HG03060 (cell line): ENCODE measurements at regions not wholly inside any gene's neighbourhood (a gene's known extent, or its start where the extent isn't known, plus 50 kb on each side); places are given as distances from the start of the nearest gene placed in this dataset.

Experiments used
- ATAC-seq: cut with Tn5 transposase; IDR thresholded peaks from one replicate; pipeline ENCODE4 v1.9.1; 2021; ENCODE audit warnings: low read depth, moderate number of reproducible peaks; ENCODE audit not compliant: unreplicated experiment

DNA sequence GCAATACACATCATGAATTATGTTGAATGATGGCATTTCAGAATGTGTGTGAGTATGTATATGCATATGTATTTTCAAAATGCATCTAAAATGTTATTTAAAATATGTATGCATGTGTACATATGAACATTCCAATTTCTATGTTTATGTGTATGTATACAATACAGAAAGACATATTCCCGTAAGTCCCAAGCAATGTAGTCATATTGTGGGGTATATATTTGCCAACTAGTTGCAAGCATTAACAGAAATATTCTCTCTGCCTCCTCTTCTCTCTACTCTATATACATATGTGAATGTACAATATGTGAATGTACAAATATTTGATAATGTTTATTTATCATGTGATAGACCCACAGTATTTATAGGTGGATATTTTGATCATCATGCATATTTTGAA, 345.8 kb upstream of the ZEB2 start:
- ATAC-seq: no peak

DNA sequence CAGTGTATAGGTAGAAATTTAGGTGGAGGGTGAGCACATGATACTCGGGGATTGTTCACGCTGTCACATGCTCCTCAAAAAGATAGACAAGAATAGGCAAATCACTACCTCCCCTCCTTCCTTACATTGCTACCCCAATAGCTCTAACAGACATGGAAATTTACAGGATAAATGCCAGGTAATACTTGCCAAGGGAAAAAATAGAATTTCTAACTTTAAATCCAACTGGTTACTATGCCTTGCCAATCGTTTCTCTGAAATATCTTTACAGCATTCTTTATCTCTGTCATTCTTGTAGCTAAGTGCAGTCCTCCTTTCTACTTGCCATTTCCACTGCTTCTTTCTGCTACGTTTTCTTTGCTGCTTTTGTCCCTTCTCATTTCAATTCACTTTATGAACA, 339.8 kb upstream of the ZEB2 start:
- ATAC-seq: no peak

DNA sequence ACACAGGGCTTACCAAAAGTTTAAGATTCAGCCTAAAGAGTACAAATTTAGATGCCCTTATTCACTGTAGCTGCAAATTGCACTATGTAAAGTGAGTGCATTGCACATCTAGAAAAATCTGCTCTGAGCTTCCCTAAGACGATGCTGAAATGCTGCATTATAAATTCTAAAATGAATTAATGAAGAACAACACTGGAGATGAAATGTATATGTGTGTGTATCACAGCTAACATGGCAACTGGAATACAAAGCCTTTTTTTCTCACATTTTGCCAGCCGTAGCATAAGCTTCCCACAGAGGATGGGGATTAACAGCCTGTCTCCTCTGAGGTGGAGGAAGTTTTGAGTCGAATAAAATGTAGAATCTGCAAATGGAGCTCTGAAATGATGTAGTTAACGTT, 338.3 kb upstream of the ZEB2 start:
- ATAC-seq: no peak

DNA sequence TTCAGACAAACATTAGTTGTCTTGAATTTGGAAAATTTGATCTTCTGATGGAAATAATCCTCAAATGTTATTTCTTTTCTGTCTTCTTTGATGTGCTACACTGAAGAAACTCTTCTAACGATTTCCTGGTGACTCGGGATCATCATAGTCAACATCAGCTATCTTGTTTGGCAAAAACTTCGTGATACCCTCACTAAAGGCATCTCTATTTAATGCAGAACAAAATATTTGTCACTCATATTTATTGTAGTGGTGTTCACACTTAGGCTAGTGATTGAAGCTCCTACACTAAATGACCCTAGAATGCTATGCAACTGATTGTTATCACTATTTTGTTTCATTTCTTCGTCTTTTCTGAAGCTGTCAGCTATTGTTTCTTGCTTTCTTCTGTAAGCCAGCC, 334.7 kb upstream of the ZEB2 start:
- ATAC-seq: no peak

DNA sequence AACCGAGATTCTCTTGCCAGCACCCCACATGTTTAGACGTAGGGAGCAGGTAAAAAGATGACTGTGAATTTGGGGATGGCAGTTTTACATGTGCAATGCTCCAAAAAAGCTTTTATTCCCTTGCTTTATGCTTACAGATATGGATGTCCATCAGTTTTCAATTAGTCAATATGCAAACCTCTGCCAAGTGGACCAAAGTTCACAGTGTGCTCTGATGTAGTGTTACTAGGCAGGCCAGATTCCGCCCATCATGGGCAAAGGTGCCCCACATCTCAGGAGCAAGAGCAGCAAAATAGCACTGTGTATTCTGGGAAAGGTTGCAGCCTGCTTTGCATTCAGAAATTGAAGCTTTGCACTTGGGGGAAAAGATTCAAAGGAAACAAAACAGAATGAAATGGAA, 329.7 kb upstream of the ZEB2 start:
- ATAC-seq: no peak

DNA sequence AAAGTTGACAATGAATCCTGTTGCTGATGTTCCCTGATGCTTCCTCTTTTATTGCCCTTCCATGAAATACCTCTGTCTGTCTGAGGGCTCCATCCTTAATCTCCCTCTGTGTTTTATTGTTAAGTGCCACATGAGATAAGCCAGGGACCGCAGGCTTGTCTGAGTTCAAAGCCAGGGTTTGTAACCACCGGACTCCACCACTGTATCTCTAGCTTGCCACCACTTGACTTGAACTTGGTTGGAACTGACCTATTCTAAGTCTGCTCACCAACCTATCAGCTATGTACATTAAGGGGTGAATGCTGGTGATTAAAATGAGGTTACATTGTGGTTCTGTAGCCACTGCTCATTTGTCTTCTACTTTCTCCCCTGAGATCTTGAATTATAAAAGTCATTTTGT, 328.5 kb upstream of the ZEB2 start:
- no peak for ATAC-seq

DNA sequence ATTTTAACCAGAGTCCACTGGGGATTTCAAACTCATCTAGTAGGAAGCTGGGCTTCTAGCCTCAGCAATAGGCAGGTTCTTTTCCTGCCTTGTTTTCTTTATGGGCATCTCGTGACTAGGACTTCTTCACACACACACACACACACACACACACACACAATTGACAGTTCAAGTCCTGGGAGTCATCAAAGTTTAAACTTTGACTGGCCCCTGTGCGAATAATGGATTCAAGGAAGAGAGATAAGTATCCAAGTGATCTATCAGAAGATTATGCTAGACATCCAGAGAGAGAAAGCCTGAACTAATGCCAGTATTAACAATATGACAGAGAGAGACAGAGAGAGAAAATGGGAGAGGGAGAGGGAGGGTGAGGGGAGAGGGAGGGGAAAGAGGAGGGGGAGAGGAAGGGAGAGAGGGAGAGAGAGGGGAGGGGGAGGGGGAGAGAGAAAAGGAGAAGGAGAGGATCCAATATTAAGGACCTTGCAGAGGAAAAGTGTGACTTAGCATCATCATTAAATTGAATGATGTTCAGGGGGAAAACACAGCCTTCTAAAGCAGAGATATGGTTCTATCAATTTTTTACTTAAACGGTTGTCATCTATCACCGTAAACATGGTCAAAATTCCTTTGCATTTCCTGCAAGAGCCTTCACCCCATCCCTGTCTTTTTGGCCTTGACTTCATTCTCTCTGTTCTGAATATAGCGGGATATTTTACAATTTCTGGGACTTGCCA, 327.6 kb upstream of the ZEB2 start:
- ATAC-seq: no peak

DNA sequence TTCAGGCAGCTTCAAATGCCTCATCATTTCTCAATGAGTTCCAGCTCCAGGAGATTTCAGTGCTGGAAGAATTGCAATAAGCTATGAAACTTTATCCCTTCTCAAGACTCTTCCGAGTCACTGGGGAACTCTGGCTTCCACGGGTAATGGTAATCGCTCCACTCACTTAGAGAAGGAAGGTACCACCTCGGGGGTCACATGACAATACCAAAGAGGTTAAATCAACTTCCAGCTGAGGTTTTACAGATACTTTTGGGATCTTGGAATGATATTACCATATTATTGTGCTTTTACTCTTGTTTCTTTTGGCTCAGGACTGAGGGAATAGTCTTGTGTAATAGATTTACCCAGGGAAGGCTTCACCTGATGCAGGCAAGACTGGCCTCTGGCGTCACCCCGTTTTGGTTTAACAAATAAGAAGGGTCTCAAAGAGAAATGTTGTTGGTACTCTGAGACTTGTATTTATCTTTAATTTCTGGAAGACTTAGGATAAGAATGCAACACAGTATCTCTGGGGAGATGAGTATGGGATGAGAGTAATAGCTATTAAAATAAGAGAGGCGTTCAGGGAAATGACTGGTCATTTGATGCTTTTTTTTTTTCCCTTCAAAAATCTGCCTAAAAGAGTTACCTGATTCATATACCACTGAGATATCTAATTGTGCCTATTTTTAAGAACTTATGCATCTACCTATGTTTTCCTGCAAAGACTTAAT, 316.9 kb upstream of the ZEB2 start:
- ATAC-seq: no peak

DNA sequence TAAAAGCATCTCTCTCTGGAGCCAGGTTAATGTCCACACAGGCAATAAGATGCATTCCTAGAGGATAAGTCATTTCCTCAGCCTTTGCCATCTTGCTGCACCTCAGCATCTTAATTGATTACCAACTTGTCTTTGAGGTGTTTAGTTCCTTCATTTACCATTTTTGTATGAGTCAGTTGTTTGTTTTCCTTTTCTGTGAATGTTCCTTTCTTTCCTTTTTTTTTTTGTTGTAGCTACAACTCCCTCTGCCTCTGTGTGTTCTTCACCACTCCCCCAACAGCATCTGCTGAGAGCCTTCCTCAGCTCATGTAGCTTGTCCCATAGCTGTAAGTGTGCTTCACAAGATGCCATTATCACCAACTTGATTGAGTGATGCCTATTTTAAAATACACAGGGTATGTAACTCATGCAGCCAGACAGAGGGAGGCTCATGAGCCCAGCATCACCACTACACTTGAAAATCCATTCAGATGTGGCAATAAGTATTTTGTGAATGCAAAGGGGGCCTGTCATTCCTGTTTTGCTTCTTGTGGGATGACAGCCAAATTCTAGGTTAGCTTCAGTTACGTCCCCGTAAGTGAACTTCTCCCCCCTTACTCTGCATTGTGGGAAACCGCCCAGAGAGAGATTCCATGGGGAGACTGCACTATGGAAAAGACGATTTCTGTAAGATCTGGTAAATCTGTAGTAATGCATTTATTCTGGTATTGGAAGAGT, 315.9 kb upstream of the ZEB2 start:
- no peak for ATAC-seq

DNA sequence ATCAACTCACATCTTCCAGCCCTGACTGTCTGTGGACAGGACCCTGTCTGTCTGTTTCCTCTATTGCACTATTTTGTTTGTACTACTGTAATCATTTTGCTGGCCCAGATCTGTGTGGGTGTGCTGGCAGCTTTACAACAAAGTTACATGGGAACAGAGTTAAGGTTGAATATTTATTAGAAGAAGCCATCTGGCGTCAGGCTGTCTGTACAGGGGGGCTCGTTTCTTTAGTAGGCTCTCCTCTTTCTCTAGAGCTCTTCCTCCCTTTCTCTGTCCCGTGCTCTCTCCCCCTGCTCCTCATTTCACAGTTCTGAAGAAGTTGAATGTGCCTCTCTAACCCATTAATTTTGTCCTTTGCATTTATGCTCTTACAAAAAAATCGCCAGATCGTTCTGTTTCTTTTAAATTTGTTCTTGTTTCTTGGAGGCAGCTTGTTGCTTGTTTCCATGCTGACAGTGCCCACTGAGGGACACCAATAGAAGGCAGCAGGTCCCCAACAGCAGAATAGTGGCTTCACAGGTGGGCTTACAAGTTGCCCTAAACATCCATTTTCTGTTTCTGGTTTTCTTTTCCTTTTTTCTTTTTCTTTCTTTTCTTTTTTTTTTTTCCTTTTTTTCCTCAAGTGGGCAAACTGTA, 315.2 kb upstream of the ZEB2 start:
- no peak for ATAC-seq

DNA sequence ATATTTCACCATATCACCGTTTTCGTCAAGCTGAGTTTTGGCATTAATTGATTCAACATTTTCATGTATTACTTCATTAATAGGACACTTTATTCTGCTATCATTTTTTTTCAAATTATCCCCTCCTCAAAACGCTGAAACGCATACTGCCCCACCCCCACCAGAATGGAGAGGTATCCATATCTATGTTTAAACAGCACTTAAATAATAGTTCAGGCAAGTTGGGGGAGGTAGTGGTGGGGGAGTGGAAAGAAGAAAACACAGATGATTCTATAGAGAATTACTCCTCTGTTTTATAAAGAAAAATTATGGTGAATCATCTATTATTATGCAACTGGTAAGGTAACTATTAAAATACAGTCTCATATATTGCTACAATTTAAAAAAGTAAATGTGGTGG, 314.4 kb upstream of the ZEB2 start:
- no peak for ATAC-seq

DNA sequence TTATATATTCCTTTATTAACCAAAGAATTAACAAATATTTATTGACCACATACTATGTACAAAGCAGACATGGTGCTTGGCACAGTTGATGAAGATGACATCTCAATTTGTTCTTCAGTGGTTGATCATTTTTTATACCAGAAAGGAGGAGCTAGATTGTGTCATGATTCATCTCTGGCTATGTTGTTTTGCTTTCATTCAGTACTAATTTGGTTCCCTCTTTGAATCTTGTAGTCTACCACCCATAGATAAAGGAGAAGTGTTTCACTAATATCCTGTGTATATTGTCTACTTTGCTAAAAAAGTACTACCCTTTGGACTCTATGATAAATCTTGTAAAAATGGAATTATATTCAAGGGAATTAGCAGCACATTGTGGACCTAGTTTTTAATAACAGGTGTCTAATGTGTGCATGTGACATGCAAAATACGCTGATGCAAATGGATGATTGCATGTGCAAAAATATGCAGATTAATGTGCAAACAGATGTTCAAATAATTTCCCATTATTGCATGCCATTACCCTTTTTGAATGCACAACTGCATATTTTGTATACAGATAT, 313.2 kb upstream of the ZEB2 start:
- ATAC-seq: no peak

DNA sequence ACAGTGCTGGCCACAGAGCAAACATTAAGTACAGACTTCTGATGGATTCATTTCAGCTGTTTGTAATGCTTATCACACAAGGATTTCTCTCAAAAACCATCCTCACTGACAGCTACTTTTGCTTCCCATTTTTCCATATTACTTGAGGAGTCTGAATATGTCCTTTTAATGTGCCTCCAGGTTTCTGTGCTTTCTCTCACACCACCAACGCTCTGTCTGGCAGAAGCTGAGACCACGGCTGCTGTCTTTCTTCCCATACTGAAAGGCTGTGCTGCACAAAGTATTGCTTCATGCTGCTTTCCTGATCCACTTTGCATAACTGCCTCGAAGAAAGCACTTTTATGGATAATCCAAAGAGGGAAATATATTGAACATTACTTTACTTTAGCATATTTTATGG, 312.1 kb upstream of the ZEB2 start:
- no peak for ATAC-seq

DNA sequence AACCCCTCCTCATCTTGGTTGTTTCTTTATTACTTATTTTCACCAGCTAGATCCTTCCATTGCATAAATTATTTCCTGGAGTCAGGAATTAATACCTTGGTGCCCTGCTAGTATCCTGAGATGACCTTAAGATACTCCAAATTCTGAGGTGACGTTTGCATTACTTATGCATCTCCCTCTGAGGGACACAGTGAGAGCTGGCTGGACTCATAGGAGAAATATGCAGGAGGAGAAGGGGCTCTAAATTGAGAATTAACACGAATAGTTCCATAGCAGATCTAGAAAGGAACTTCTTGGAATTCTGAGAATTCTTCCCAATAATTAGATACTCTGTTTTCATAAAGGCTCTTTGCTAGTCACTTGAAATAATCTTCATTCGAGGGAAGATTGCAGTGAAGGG, 310.6 kb upstream of the ZEB2 start:
- ATAC-seq: no peak

DNA sequence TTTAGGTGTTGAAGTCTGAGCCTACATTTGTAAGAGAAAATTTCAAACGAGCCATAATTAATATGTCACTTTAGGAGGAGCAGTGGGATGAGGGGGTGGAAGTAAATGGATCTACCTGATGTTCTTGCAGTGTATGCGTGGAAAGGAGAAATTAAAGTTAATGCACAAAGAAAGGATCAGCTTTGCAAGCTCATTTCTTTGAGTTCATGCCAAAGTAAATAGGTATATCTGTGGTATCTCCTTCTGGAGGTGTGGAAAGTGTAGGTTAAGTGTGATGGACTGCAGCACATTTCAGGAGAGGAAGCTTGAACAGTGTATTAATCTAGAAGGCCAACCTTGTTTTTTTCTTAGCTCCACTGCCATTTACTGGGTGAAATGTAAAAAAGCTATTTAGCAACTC, 307.5 kb upstream of the ZEB2 start:
- ATAC-seq: no peak

DNA sequence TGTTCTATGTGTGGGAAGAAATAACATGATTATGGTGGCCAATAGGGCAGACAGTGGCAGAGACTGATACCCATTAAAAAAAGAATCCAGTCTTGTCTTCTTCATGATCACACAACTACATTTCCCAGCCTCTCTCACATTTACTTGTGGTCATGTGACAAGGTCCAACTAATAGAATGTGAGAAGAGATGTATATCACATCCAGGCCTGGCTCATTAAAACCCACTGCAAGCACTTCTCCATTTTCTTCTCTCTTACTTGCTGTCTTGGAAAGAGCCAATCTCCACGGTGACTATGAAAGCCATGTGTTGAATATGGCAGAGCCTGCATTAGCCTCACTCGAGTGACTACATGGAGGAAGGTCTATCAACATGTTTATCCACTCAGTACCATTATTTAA, 306.2 kb upstream of the ZEB2 start:
- no peak for ATAC-seq

DNA sequence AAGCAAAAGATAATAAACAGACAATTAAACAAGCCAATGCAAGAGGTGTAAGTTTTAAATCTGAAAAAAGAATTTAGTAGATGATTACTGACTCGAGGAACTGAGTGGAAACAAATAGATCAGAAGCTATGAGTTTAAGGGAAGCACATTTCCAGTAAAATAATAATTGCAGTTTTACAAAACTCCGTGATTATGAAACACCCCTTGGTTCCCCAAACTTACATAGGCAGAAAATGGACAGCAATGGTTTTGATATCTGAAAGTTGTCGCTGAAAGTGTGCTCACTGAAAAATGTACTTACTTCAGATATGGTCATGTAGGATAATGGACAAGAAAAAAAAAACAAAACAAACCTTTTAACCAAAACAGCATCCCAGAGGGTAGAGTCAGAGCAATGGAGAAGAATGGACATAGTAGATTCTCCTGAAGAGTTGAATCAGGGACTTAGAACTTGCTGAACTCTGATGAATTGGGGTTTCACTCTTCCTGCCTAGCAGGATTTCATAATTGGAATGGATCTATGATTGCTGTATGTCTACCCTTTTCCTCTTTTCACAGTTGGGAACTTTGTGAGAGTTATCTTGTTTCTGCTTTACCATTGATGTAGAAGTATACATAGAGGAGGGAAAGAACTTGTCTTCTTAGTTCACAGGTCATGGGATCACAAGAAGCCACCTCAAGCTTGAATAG, 305.6 kb upstream of the ZEB2 start:
- no peak for ATAC-seq

DNA sequence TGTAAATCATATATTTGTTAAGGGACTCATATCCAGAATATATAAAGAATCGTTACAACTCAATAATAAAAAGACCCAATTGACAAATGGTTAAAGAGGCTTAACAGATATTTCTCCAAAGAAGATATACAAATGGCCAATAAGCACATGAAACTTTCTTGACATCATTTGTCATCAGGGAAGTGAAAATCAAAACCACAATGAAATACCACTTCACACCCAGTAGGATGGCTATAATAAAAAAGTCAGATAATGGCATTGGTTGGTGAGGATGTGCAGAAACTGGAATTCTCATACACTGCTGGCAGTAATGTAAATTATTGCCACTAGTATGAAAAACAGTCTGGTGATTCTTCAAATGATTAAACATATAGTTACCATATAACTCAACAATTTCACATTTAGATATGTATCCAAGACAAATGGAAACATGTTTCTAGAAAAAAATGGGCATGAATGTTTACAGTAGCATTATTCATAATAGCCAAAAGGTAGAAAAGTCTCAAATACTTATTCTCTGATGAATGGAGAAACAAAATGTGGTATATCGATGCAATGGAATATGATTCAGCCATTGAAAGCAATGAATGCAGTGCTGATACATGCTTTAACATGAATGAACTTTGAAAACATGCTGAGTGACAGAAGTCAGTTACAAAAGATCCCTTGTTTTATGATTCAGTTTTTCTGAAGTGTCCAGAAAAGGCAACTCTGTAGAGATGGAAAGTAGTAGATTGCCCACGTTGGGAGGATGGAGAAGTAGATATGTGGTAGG, 304.6 kb upstream of the ZEB2 start:
- ATAC-seq: no peak

DNA sequence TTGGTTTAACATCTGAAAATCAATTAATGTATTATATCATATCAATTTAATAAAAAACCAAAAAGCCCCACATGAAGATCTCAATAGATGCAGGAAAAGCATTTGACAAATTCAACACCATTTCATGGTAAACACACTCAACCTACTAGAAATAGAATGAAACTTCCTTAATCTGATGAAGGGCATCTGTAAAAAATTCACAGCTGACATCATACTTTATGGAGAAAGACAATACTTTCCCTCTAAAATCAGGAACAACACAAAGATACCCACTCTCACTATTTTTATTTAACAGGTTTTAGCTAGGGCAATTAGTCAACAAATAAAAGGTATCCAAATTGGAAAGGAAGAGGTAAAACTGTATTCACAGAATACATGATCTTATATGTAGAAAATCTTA, 303.0 kb upstream of the ZEB2 start:
- ATAC-seq: no peak

DNA sequence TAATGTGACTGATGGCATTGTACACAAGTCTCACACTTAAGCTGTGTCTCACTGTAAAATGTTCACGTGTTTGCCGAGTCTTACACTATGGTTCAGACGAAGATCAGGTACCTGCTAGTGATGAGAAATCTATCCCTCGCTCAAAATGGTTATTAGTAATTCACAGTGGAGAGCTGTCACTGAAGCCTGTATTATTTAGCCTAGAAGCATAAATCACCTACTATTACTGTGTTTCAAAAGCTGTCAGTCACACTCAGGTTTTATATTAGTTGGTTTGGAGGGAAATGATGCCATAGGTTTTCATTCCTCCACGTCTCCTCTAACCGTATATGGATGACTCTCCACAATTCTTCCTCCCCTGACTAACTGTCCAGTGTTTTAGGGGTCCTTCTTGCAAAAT, 292.4 kb upstream of the ZEB2 start:
- no peak for ATAC-seq
